Natural killer cell (primary cell): ENCODE measurements at regions not wholly inside any gene's neighbourhood (a gene's known extent, or its start where the extent isn't known, plus 50 kb on each side); places are given as distances from the start of the nearest gene placed in this dataset.
A peak's percentile ranks its signal among the peaks of the same experiment; 100 is the strongest.

Experiments
- ATAC-seq, 3 donors: fragments of 150-1000 bp in 2 of 3; fragments of 200-7000 bp in 1 of 3; cut with Tn5 transposase; 1 replicate in 1 of 3; 2 replicates in 2 of 3; pipeline ENCODE4 v1.10.0; 2021; ENCODE audit warnings: mild to moderate bottlenecking in 2 of 3, moderate library complexity in 2 of 3
- DNase-seq, 2 donors: peaks; one replicate each; pipeline versions ENCODE4 v3.0.0 to v3.0.0-alpha.2; 2013 to 2021; ENCODE audit warnings: mixed read lengths in 1 of 2
- H3K27ac ChIP-seq: one replicate; pipeline ENCODE4 v1.5.1; 2013; ENCODE audit warnings: mild to moderate bottlenecking, low read length
- H3K27me3 ChIP-seq: one replicate; pipeline ENCODE4 v1.6.1; 2013; ENCODE audit warnings: low read length; ENCODE audit not compliant: control insufficient read depth, insufficient read depth
- H3K36me3 ChIP-seq: one replicate; pipeline ENCODE4 v1.6.1; 2013; ENCODE audit warnings: low read length; ENCODE audit not compliant: control insufficient read depth, insufficient read depth
- H3K4me1 ChIP-seq: one replicate; pipeline ENCODE4 v1.6.1; 2013; ENCODE audit warnings: low read length; ENCODE audit not compliant: control insufficient read depth, insufficient read depth
- H3K4me3 ChIP-seq: one replicate; pipeline ENCODE4 v1.5.1; 2013; ENCODE audit warnings: low read length
- H3K9me3 ChIP-seq: one replicate; pipeline ENCODE4 v1.6.1; 2013; ENCODE audit warnings: low read length; ENCODE audit not compliant: control insufficient read depth, insufficient read depth
- H3K27ac Mint-ChIP-seq, 2 donors: one replicate each; pipeline ENCODE4 v1.8.0; 2022; ENCODE audit warnings: mild to moderate bottlenecking in 2 of 2, mixed read lengths in 2 of 2, moderate library complexity in 1 of 2
- H3K27me3 Mint-ChIP-seq, 2 donors: one replicate each; pipeline ENCODE4 v1.8.0; 2022; ENCODE audit warnings: low read depth in 2 of 2, mixed read lengths in 2 of 2
- H3K36me3 Mint-ChIP-seq: one replicate; pipeline ENCODE4 v1.8.0; 2022; ENCODE audit warnings: mixed read lengths
- H3K4me1 Mint-ChIP-seq, 2 donors: one replicate each; pipeline ENCODE4 v1.8.0; 2022; ENCODE audit warnings: mixed read lengths in 2 of 2
- H3K4me3 Mint-ChIP-seq: one replicate; pipeline ENCODE4 v1.8.0; 2022; ENCODE audit warnings: mild to moderate bottlenecking, moderate library complexity, mixed read lengths
- H3K9me3 Mint-ChIP-seq, 2 donors: one replicate each; pipeline ENCODE4 v1.8.0; 2022; ENCODE audit warnings: mixed read lengths in 2 of 2
- CTCF ChIP-seq: fragments of 200-600 bp; IDR thresholded peaks from one replicate; pipeline ENCODE4 v1.8.0; 2022; ENCODE audit warnings: antibody characterized with exemption
- WGBS: methylation state at CpG from one replicate; pipeline ENCODE4 v1.1.7; 2013; ENCODE audit warnings: missing lambda C conversion rate; ENCODE audit not compliant: insufficient coverage; 5-methylcytosine and 5-hydroxymethylcytosine counted together
- intact Hi-C: fragments of 100-400 bp; cut with micrococcal nuclease; formaldehyde crosslinking; loops from one replicate; pipeline ENCODE4 v1.14.2; 2022

- peaks cover 87 to 99% of the 10 kb centered on the region in 2 donors for H3K4me1 Mint-ChIP-seq
- ATAC-seq (no peak), DNase-seq (peak in 1 of 2 donors; percentile 67)
- no peaks in the 10 kb centered on the region for H3K27me3 ChIP-seq
- no peak overlapping the region for H3K4me3 ChIP-seq
- no peaks in the 10 kb centered on the region for H3K9me3 Mint-ChIP-seq
- peak overlapping the region; percentile 85 for H3K27ac ChIP-seq
- intact Hi-C loops = loop anchor here (2.0 kb wide), 1 partner anchor 13 kb away; no protein-coding TSS in a partner anchor
- 43% methylated on average over 13 of the region's 14 CpGs for WGBS
- H3K27me3 Mint-ChIP-seq = no peaks in the 10 kb centered on the region
- H3K36me3 Mint-ChIP-seq = no peaks in the 10 kb centered on the region
- peaks cover 5% of the 10 kb centered on the region for H3K36me3 ChIP-seq
- H3K9me3 ChIP-seq = no peaks in the 10 kb centered on the region
- H3K4me1 ChIP-seq = peaks cover 100% of the 10 kb centered on the region
- H3K4me3 Mint-ChIP-seq = peak overlapping the region; percentile 78
- TF ChIP-seq CTCF = no peak
- peak overlapping the region; percentile 94 for H3K27ac Mint-ChIP-seq
Measured at GRCh38 chr17:77457572-77458201, 316.9 kb downstream of the SEC14L1 start.

- Mint-ChIP-seq H3K4me3 (peak overlapping the region; percentile 78), H3K27me3 (no peaks in the 10 kb centered on the region), H3K36me3 (no peaks in the 10 kb centered on the region), H3K4me1 (peaks cover 87 to 99% of the 10 kb centered on the region in 2 donors), H3K27ac (peak overlapping the region; percentile 94), H3K9me3 (no peaks in the 10 kb centered on the region)
- no peaks in the 10 kb centered on the region for H3K9me3 ChIP-seq
- H3K27me3 ChIP-seq = no peaks in the 10 kb centered on the region
- intact Hi-C loops = loop anchor here (2.0 kb wide), 1 partner anchor 14 kb away; no protein-coding TSS in a partner anchor
- TF ChIP-seq CTCF = no peak
- no peak overlapping the region for H3K4me3 ChIP-seq
- ATAC-seq (peak in 2 of 3 donors; percentile 24 to 42), DNase-seq (peak in 1 of 2 donors; percentile 67)
- WGBS = 39% methylated on average over 21 of the region's 21 CpGs
- peaks cover 100% of the 10 kb centered on the region for H3K4me1 ChIP-seq
- peaks cover 5% of the 10 kb centered on the region for H3K36me3 ChIP-seq
- peak overlapping the region; percentile 85 for H3K27ac ChIP-seq
Measured at GRCh38 chr17:77458202-77459017, 317.6 kb downstream of the SEC14L1 start.

GRCh38 chr17:77459018-77459755 lies 318.4 kb downstream of the SEC14L1 start:
- Mint-ChIP-seq H3K4me3 (peak overlapping the region; percentile 78), H3K27me3 (no peaks in the 10 kb centered on the region), H3K9me3 (no peaks in the 10 kb centered on the region), H3K36me3 (no peaks in the 10 kb centered on the region), H3K27ac (peak overlapping the region; percentile 94), H3K4me1 (peaks cover 81 to 95% of the 10 kb centered on the region in 2 donors)
- no peaks in the 10 kb centered on the region for H3K9me3 ChIP-seq
- TF ChIP-seq CTCF = no peak
- peak in 2 of 3 donors; percentile 10 to 27 for ATAC-seq
- intact Hi-C loops = loop anchor here (2.0 kb wide), 1 partner anchor 14 kb away; no protein-coding TSS in a partner anchor
- peaks cover 100% of the 10 kb centered on the region for H3K4me1 ChIP-seq
- H3K36me3 ChIP-seq = peaks cover 5% of the 10 kb centered on the region
- WGBS = 49% methylated on average over 19 of the region's 19 CpGs
- no peak overlapping the region for H3K4me3 ChIP-seq
- no peaks in the 10 kb centered on the region for H3K27me3 ChIP-seq
- DNase-seq = peak in 1 of 2 donors; percentile 60
- H3K27ac ChIP-seq = peak overlapping the region; percentile 85
